ENCODE measurements at regions not wholly inside any gene's neighbourhood (a gene's known extent, or its start where the extent isn't known, plus 50 kb on each side); places are given as distances from the start of the nearest gene placed in this dataset.

DNA sequence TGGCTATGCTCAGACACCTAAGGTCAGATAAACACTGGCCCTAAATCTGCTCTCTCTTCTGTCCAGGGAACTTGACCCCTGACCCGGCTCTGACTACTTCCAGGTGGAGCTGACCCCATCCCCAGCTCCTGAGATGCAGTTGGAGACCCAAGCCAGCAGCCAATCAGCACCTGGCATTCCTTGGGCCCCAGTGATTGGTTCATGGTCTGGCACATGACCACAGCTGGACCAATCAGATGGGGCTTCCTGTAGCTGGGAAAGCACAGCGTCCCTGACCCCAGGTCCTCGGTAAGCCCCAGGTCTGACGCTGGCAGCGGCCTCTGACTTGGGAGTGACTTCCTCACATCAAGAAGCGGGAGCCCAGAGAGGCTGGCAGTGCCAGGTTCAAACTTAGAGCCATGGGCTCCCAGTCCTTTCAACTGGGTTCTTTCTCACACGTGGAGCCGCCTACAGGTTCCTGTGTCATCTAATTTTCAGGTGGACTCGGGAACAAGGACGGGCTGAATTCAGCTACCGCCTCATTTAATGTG is 915.4 kb upstream of the TMEM132C start:
- peaks cover 2% of the 10 kb centered on the region for H3K27me3 Mint-ChIP-seq
- no peak for ATAC-seq

GRCh38 chr12:127355061-127355841 is 911.7 kb upstream of the TMEM132C start:
- Mint-ChIP-seq H3K4me1 (no peaks in the 10 kb centered on the region), H3K4me3 (no peak overlapping the region), H3K36me3 (ENCODE audit: low read depth) (no peaks in the 10 kb centered on the region), H3K27ac (no peak overlapping the region), H3K27me3 (no peaks in the 10 kb centered on the region), H3K9me3 (peaks cover 1% of the 10 kb centered on the region)
- ATAC-seq: no peak
- DNase-seq: no peak

More for the DNA sequence above, 915.4 kb upstream of the TMEM132C start:
- no peak for DNase-seq
- Mint-ChIP-seq H3K9me3 (peaks cover 14% of the 10 kb centered on the region), H3K4me1 (no peaks in the 10 kb centered on the region), H3K36me3 (ENCODE audit: low read depth) (no peaks in the 10 kb centered on the region), H3K27ac (no peak overlapping the region), H3K4me3 (no peak overlapping the region)

GRCh38 chr12:127358888-127359287 is 908.1 kb upstream of the TMEM132C start:
- ATAC-seq (no peak), DNase-seq (no peak)
- Mint-ChIP-seq H3K4me1 (no peaks in the 10 kb centered on the region), H3K9me3 (no peaks in the 10 kb centered on the region), H3K36me3 (ENCODE audit: low read depth) (no peaks in the 10 kb centered on the region), H3K4me3 (no peak overlapping the region), H3K27me3 (no peaks in the 10 kb centered on the region), H3K27ac (no peak overlapping the region)

DNA sequence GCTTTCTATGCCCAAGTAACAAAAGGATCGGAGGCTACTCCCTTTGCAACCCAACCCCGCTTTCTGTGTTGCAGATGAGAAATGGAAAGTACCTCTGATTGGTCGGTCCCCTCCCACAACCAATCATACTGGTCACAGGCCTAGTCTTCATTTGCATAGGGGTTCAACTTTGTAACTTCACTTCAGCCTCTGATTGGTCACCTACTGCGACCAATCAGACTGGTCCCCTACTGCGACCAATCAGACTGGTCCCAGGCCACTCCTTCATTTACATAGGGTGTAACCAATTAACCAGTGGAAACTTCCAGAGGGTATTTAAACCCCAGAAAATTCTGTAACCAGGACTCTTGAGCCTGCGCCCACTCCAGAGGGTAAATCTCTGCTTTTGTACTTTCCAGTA is 906.4 kb upstream of the TMEM132C start:
- Mint-ChIP-seq H3K36me3 (ENCODE audit: low read depth) (no peaks in the 10 kb centered on the region), H3K27ac (no peak overlapping the region), H3K27me3 (no peaks in the 10 kb centered on the region), H3K4me3 (no peak overlapping the region), H3K9me3 (no peaks in the 10 kb centered on the region), H3K4me1 (no peaks in the 10 kb centered on the region)
- DNase-seq (no peak), ATAC-seq (no peak)

- Mint-ChIP-seq H3K4me1 (no peaks in the 10 kb centered on the region), H3K36me3 (ENCODE audit: low read depth) (no peaks in the 10 kb centered on the region), H3K27me3 (no peaks in the 10 kb centered on the region), H3K4me3 (no peak overlapping the region), H3K9me3 (no peaks in the 10 kb centered on the region), H3K27ac (no peak overlapping the region)
- no peak for ATAC-seq
- no peak for DNase-seq
Measured at GRCh38 chr12:127362121-127362520, 904.8 kb upstream of the TMEM132C start.

- H3K4me1 Mint-ChIP-seq: no peaks in the 10 kb centered on the region
- ATAC-seq (no peak), DNase-seq (no peak)
- no peaks in the 10 kb centered on the region for H3K9me3 Mint-ChIP-seq
- no peaks in the 10 kb centered on the region for H3K27me3 Mint-ChIP-seq
- no peak overlapping the region for H3K27ac Mint-ChIP-seq
- H3K4me3 Mint-ChIP-seq: no peak overlapping the region
- no peaks in the 10 kb centered on the region for H3K36me3 Mint-ChIP-seq (ENCODE audit: low read depth)
Measured at GRCh38 chr12:127363392-127363791, 903.6 kb upstream of the TMEM132C start.

DNA sequence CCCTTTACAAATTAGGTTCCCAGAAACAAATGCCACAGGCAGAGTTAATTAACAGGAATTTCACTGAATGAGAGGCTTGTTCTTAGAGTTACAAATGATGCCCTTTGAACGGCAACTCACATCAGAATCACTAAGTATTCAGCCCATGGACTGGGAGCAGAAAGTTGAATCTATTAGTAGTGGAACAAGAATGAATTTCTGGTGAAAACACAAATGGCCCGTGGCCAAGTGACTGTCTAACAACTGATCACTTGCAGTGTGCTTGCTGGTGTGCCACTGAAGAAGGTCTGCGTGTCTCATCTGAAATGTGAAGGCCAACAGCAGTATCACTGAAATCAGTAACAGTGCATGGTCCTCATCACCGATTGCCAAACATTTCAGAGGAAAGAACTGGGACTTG is 893.4 kb upstream of the TMEM132C start:
- H3K27me3 Mint-ChIP-seq: peaks cover 5% of the 10 kb centered on the region
- no peak overlapping the region for H3K4me3 Mint-ChIP-seq
- no peaks in the 10 kb centered on the region for H3K4me1 Mint-ChIP-seq
- H3K9me3 Mint-ChIP-seq: no peaks in the 10 kb centered on the region
- no peak overlapping the region for H3K27ac Mint-ChIP-seq
- DNase-seq: no peak
- no peak for ATAC-seq
- no peaks in the 10 kb centered on the region for H3K36me3 Mint-ChIP-seq (ENCODE audit: low read depth)

DNA sequence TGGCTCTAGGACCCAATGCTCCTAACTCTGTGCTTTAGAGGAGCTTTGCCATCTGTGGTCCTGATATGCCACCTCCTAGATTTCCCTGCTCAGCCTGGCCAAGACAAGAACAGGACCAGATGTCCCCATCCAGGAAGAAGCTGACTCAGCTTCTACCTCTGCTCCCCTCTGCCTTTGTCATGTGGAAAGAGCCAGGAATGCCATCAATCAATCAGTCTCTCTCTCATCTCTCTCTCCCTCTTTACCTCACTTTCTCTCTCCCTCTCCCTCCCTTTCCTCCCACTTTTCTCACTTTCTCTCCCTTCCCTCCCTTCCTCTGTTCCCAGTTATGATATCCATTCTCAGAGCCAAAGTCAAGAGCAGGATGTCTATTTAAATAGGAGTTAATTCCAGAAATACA is 892.5 kb upstream of the TMEM132C start:
- no peak for DNase-seq
- H3K4me3 Mint-ChIP-seq: no peak overlapping the region
- ATAC-seq: no peak
- no peak overlapping the region for H3K27ac Mint-ChIP-seq
- H3K4me1 Mint-ChIP-seq: no peaks in the 10 kb centered on the region
- no peaks in the 10 kb centered on the region for H3K9me3 Mint-ChIP-seq
- H3K27me3 Mint-ChIP-seq: peaks cover 5% of the 10 kb centered on the region
- no peaks in the 10 kb centered on the region for H3K36me3 Mint-ChIP-seq (ENCODE audit: low read depth)

- Mint-ChIP-seq H3K4me3 (no peak overlapping the region), H3K27ac (no peak overlapping the region), H3K4me1 (no peaks in the 10 kb centered on the region), H3K9me3 (no peaks in the 10 kb centered on the region), H3K36me3 (ENCODE audit: low read depth) (no peaks in the 10 kb centered on the region), H3K27me3 (peaks cover 5% of the 10 kb centered on the region)
- peak; percentile 43 for DNase-seq
- peak; percentile 57 for ATAC-seq
Measured at GRCh38 chr12:127381043-127381668, 885.8 kb upstream of the TMEM132C start.

DNA sequence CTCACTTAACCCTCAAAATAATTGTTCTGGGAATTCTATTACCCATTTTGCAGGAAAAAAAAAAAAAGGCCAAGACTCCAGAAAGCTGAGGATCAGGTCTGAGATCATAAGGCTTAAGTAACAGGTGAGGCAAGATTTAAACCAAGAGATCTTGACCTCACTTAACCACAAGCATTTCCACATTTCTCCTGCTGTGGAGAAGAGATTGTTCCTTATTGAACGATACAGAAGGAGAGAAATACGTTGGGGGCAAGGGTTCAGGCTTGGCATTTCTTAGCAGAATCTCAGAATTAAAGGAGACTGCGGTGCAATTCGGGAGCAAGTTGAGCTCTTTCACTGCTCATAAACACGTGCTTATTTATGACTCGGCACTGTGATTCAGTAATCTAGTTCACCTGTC is 885.3 kb upstream of the TMEM132C start:
- Mint-ChIP-seq H3K4me3 (no peak overlapping the region), H3K4me1 (no peaks in the 10 kb centered on the region), H3K9me3 (no peaks in the 10 kb centered on the region), H3K27ac (no peak overlapping the region), H3K27me3 (peaks cover 5% of the 10 kb centered on the region), H3K36me3 (ENCODE audit: low read depth) (no peaks in the 10 kb centered on the region)
- DNase-seq (no peak), ATAC-seq (no peak)

DNA sequence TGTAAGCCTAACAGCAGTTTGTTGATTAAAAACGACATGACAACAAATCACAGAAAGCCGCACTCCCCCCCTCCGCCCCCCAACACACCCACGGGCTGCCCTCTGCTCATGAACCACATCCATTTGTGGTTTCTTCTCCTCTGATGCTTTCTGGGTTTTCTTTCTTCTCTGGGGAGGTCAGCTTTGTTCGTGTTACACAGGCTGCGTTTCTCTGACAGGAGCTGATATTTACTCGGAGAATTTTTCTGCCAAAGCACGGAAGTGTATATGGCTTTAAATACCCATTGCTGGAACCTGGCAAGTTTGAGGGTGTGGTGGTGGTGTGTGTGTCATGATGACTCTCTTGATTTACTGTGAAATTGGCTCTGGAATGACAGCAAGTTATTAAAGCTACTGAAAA is 883.7 kb upstream of the TMEM132C start:
- Mint-ChIP-seq H3K4me1 (no peaks in the 10 kb centered on the region), H3K4me3 (no peak overlapping the region), H3K27ac (no peak overlapping the region), H3K36me3 (ENCODE audit: low read depth) (no peaks in the 10 kb centered on the region), H3K9me3 (no peaks in the 10 kb centered on the region), H3K27me3 (peaks cover 5% of the 10 kb centered on the region)
- ATAC-seq: no peak
- DNase-seq: no peak

GRCh38 chr12:127386723-127387122 is 880.2 kb upstream of the TMEM132C start:
- Mint-ChIP-seq H3K4me1 (no peaks in the 10 kb centered on the region), H3K9me3 (no peaks in the 10 kb centered on the region), H3K36me3 (ENCODE audit: low read depth) (no peaks in the 10 kb centered on the region), H3K4me3 (no peak overlapping the region), H3K27ac (no peak overlapping the region), H3K27me3 (peaks cover 2% of the 10 kb centered on the region)
- ATAC-seq (no peak), DNase-seq (no peak)

GRCh38 chr12:127388985-127389384 is 878.0 kb upstream of the TMEM132C start:
- no peak for DNase-seq
- no peaks in the 10 kb centered on the region for H3K9me3 Mint-ChIP-seq
- no peak overlapping the region for H3K4me3 Mint-ChIP-seq
- H3K4me1 Mint-ChIP-seq: no peaks in the 10 kb centered on the region
- H3K36me3 Mint-ChIP-seq (ENCODE audit: low read depth): no peaks in the 10 kb centered on the region
- H3K27me3 Mint-ChIP-seq: peaks cover 2% of the 10 kb centered on the region
- ATAC-seq: no peak
- no peak overlapping the region for H3K27ac Mint-ChIP-seq

- no peak for DNase-seq
- Mint-ChIP-seq H3K36me3 (ENCODE audit: low read depth) (no peaks in the 10 kb centered on the region), H3K4me1 (no peaks in the 10 kb centered on the region), H3K27me3 (peaks cover 2% of the 10 kb centered on the region), H3K27ac (no peak overlapping the region), H3K9me3 (no peaks in the 10 kb centered on the region), H3K4me3 (no peak overlapping the region)
- no peak for ATAC-seq
Measured at GRCh38 chr12:127389923-127390322, 877.0 kb upstream of the TMEM132C start.

GRCh38 chr12:127393465-127393864 is 873.5 kb upstream of the TMEM132C start:
- H3K4me1 Mint-ChIP-seq: no peaks in the 10 kb centered on the region
- H3K27ac Mint-ChIP-seq: no peak overlapping the region
- ATAC-seq (no peak), DNase-seq (no peak)
- H3K4me3 Mint-ChIP-seq: no peak overlapping the region
- H3K27me3 Mint-ChIP-seq: no peaks in the 10 kb centered on the region
- no peaks in the 10 kb centered on the region for H3K9me3 Mint-ChIP-seq
- no peaks in the 10 kb centered on the region for H3K36me3 Mint-ChIP-seq (ENCODE audit: low read depth)
